ENCODE measurements at regions not wholly inside any gene's neighbourhood (a gene's known extent, or its start where the extent isn't known, plus 50 kb on each side); places are given as distances from the start of the nearest gene placed in this dataset.

DNA sequence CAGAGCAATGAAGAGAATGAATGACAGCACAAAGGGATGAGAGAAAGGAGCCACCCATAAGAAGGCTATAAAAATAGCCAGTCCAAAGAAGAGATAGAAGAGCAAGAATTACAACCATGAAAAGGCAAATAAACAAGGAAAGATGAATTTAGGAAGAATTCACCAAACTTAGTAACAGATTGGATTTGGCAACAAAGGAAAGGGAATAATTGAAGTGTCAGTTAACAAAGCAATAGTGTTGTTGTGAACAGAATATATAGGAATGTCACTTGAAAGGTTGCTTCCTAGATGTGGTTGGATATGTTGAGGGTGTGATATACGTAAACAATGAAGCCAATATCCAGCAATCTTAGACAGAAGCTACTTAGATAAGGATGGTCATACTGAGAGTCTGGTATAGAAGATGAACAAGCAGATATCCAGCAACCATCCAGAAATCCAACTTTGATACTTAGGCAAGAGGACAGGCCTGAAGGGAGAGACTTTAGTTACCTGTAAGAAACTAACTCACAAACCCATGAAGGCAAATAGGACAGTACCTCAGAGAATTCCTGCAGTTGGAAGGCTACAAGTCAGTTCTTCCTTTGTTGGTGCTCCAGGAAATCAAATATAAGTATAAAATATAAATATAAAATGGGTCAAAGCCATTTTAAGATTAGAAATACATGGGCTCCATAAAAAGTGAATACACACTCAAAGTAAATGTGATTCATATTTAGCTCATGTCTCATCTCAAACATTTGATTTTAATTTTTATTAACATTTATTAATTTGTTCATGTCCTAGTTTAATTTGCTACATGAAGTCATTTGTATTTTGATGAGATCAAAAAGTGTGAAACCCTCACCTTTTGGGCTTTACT lies 106.5 kb downstream of the HFE start:
- TF ChIP-seq EZH2phosphoT487 (IDR thresholded peaks at IDR 0.05; ENCODE audit: borderline replicate concordance) = no peak
- TF ChIP-seq, protein P1, sequence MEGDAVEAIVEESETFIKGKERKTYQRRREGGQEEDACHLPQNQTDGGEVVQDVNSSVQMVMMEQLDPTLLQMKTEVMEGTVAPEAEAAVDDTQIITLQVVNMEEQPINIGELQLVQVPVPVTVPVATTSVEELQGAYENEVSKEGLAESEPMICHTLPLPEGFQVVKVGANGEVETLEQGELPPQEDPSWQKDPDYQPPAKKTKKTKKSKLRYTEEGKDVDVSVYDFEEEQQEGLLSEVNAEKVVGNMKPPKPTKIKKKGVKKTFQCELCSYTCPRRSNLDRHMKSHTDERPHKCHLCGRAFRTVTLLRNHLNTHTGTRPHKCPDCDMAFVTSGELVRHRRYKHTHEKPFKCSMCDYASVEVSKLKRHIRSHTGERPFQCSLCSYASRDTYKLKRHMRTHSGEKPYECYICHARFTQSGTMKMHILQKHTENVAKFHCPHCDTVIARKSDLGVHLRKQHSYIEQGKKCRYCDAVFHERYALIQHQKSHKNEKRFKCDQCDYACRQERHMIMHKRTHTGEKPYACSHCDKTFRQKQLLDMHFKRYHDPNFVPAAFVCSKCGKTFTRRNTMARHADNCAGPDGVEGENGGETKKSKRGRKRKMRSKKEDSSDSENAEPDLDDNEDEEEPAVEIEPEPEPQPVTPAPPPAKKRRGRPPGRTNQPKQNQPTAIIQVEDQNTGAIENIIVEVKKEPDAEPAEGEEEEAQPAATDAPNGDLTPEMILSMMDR (conservative IDR thresholded peaks at IDR 0.05; ENCODE audit: low read length) = no peak
- peaks cover 4% of the 10 kb centered on the region; the same call in 1 of the 2 replicates for H3F3A ChIP-seq (ENCODE audit: low read depth)
- peaks cover 11% of the 10 kb centered on the region for H4K20me1 ChIP-seq (ENCODE audit: insufficient read depth, low read length, poor library complexity, severe bottlenecking)
- H3K4me2 ChIP-seq (ENCODE audit: low read depth, low read length, poor library complexity, severe bottlenecking) = peak overlapping the region; percentile 84
- H3K79me2 ChIP-seq (ENCODE audit: insufficient read depth, low read length) = peaks cover 20% of the 10 kb centered on the region
- no peak overlapping the region for H2AFZ ChIP-seq (ENCODE audit: low read length)
- H3K36me3 ChIP-seq (ENCODE audit: insufficient read depth, low read length) = no peaks in the 10 kb centered on the region
- H3K9me3 ChIP-seq (ENCODE audit: insufficient read depth, low read depth, low read length) = no peaks in the 10 kb centered on the region
- no peaks in the 10 kb centered on the region for H3K9me2 ChIP-seq (replicated peaks; ENCODE audit: low read depth, low read length)
- H3K27me3 ChIP-seq (ENCODE audit: insufficient read depth, low read length, poor library complexity, severe bottlenecking) = no peaks in the 10 kb centered on the region
- peak overlapping the region; percentile 89 for H3K4me3 ChIP-seq (ENCODE audit: low read length, poor library complexity, severe bottlenecking)
- H3K9ac ChIP-seq (ENCODE audit: low read depth, low read length, poor library complexity, severe bottlenecking) = peak overlapping the region; percentile 98
- H3K4me1 ChIP-seq (ENCODE audit: insufficient read depth, low read length, poor library complexity, severe bottlenecking) = peaks cover 17% of the 10 kb centered on the region

DNA sequence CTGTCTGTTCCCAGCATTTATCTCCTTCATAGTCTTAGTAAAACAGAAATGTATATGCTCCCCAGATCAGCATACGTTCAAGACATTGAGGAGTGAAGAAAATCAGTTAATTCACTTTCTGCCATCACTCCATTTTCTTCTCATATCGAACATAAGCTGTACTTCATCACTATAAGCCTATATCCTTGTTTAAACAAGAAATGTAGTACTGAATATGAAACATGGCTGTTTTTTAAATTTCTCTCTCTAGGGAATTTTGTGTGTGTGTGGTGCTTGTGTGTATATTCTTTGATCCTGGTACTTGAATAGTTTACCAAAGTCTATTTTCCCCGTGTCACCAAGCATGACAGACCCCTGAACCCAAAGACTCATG lies 107.1 kb downstream of the HFE start:
- Histone ChIP-seq H3K79me2 (ENCODE audit: insufficient read depth, low read length) (peaks cover 20% of the 10 kb centered on the region), H3K9me2 (replicated peaks; ENCODE audit: low read depth, low read length) (no peaks in the 10 kb centered on the region), H3K4me3 (ENCODE audit: low read length, poor library complexity, severe bottlenecking) (peak overlapping the region; percentile 89), H3K9me3 (ENCODE audit: insufficient read depth, low read depth, low read length) (no peaks in the 10 kb centered on the region), H3K27me3 (ENCODE audit: insufficient read depth, low read length, poor library complexity, severe bottlenecking) (no peaks in the 10 kb centered on the region), H3K36me3 (ENCODE audit: insufficient read depth, low read length) (no peaks in the 10 kb centered on the region), H4K20me1 (ENCODE audit: insufficient read depth, low read length, poor library complexity, severe bottlenecking) (peaks cover 12% of the 10 kb centered on the region), H3K4me1 (ENCODE audit: insufficient read depth, low read length, poor library complexity, severe bottlenecking) (peaks cover 17% of the 10 kb centered on the region), H3F3A (ENCODE audit: low read depth) (peaks cover 5% of the 10 kb centered on the region; the same call in 1 of the 2 replicates), H3K4me2 (ENCODE audit: low read depth, low read length, poor library complexity, severe bottlenecking) (peak overlapping the region; percentile 84), H3K9ac (ENCODE audit: low read depth, low read length, poor library complexity, severe bottlenecking) (peak overlapping the region; percentile 98), H2AFZ (ENCODE audit: low read length) (no peak overlapping the region)
- TF ChIP-seq, protein P1 (conservative IDR thresholded peaks at IDR 0.05; ENCODE audit: low read length) = no peak
- TF ChIP-seq EZH2phosphoT487 (IDR thresholded peaks at IDR 0.05; ENCODE audit: borderline replicate concordance) = no peak

DNA sequence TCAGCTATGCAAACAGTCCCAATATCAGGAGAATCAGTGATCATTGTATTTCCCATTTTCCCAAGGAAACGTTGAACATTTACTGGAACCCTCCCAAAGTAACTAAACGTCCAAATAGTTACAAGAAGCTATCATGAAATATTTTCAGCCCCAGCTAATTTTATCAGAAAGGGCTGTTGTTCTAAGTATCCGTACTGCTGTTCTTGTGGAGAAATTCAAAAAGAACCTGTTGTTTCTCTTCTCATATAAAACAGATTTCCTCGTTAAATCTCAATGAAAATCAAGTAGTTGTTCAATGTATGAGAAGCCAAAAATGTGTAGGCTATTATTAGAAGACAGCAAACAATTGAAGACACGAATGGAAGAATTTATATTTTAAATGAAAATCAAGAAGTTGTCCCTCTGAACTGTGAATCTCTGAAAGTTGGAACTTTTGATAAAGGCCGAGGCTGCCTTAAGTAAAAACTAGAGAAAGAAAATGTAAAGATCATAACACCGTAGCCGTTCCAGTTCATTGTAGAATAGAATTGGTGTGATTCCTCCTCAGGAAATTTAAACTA lies 107.7 kb downstream of the HFE start:
- H3K4me2 ChIP-seq (ENCODE audit: low read depth, low read length, poor library complexity, severe bottlenecking) = peak overlapping the region; percentile 84
- no peaks in the 10 kb centered on the region for H3K9me2 ChIP-seq (replicated peaks; ENCODE audit: low read depth, low read length)
- peak overlapping the region; percentile 89 for H3K4me3 ChIP-seq (ENCODE audit: low read length, poor library complexity, severe bottlenecking)
- peaks cover 21% of the 10 kb centered on the region for H3K4me1 ChIP-seq (ENCODE audit: insufficient read depth, low read length, poor library complexity, severe bottlenecking)
- TF ChIP-seq EZH2phosphoT487 (IDR thresholded peaks at IDR 0.05; ENCODE audit: borderline replicate concordance) = no peak
- TF ChIP-seq, protein P1 (conservative IDR thresholded peaks at IDR 0.05; ENCODE audit: low read length) = no peak
- peaks cover 20% of the 10 kb centered on the region for H3K79me2 ChIP-seq (ENCODE audit: insufficient read depth, low read length)
- H3K9me3 ChIP-seq (ENCODE audit: insufficient read depth, low read depth, low read length) = no peaks in the 10 kb centered on the region
- peaks cover 12% of the 10 kb centered on the region for H4K20me1 ChIP-seq (ENCODE audit: insufficient read depth, low read length, poor library complexity, severe bottlenecking)
- H3F3A ChIP-seq (ENCODE audit: low read depth) = peaks cover 10% of the 10 kb centered on the region
- H3K36me3 ChIP-seq (ENCODE audit: insufficient read depth, low read length) = no peaks in the 10 kb centered on the region
- H2AFZ ChIP-seq (ENCODE audit: low read length) = no peak overlapping the region
- H3K9ac ChIP-seq (ENCODE audit: low read depth, low read length, poor library complexity, severe bottlenecking) = peak overlapping the region; percentile 98
- no peaks in the 10 kb centered on the region for H3K27me3 ChIP-seq (ENCODE audit: insufficient read depth, low read length, poor library complexity, severe bottlenecking)
